Esophagus muscularis mucosa (tissue), 4 donors: ENCODE measurements at regions not wholly inside any gene's neighbourhood (a gene's known extent, or its start where the extent isn't known, plus 50 kb on each side); places are given as distances from the start of the nearest gene placed in this dataset.
A peak's percentile ranks its signal among the peaks of the same experiment; 100 is the strongest.
"Not testable (repeated sequence)": the region's sequence is repeated elsewhere in the genome, so short reads cannot be mapped to it uniquely, and the experiment has no call there.

Experiments
- DNase-seq: peaks from one replicate; pipeline ENCODE4 v3.0.0-alpha.2; 2017; ENCODE audit errors: extremely low spot score
- H3K27ac ChIP-seq, 4 donors: fragments of 200-600 bp; sonication (generic); replicated peaks in 1 of 4; 1 replicate in 3 of 4; 2 replicates in 1 of 4; pipeline ENCODE4 v1.5.1; 2016 to 2019; ENCODE audit warnings: mild to moderate bottlenecking in 1 of 4
- H3K27me3 ChIP-seq, 4 donors: fragments of 200-600 bp; sonication (generic); one replicate each; pipeline versions ENCODE4 v1.5.1 to v1.6.0; 2016 to 2019
- H3K36me3 ChIP-seq, 4 donors: fragments of 200-600 bp; sonication (generic); one replicate each; pipeline ENCODE4 v1.5.1; 2016 to 2019
- H3K4me1 ChIP-seq, 4 donors: fragments of 200-600 bp; sonication (generic); one replicate each; pipeline ENCODE4 v1.5.1; 2016 to 2019
- H3K4me3 ChIP-seq, 4 donors: fragments of 200-600 bp; sonication (generic); 1 replicate in 2 of 4; 2 replicates in 2 of 4; pipeline ENCODE4 v1.5.1; 2016 to 2019; ENCODE audit warnings: mild to moderate bottlenecking in 4 of 4, moderate library complexity in 1 of 4
- H3K9me3 ChIP-seq, 4 donors: fragments of 200-600 bp; sonication (generic); 1 replicate in 3 of 4; 2 replicates in 1 of 4; pipeline ENCODE4 v1.5.1; 2016 to 2019
- CTCF ChIP-seq, 3 experiments: fragments of 200-600 bp in 2 of 3; fragments of 450-650 bp in 1 of 3; sonication (generic) in 2 of 3; IDR thresholded peaks; one replicate each; pipeline ENCODE4 v1.5.1; 2017 to 2019; ENCODE audit warnings: antibody characterized with exemption in 3 of 3, mild to moderate bottlenecking in 2 of 3, moderate library complexity in 1 of 3
- EP300 ChIP-seq: sonication (generic); formaldehyde crosslinking; IDR thresholded peaks from one replicate; pipeline ENCODE4 v1.6.1; 2017; ENCODE audit warnings: antibody characterized with exemption
- POLR2A ChIP-seq: fragments of 450-650 bp; IDR thresholded peaks from one replicate; pipeline ENCODE4 v1.6.1; 2017; ENCODE audit warnings: antibody characterized with exemption, moderate library complexity, mild to moderate bottlenecking, low read depth
- POLR2AphosphoS5 ChIP-seq, 2 donors: sonication (generic); formaldehyde crosslinking; IDR thresholded peaks; one replicate each; pipeline ENCODE4 v1.6.1; 2017; ENCODE audit warnings: antibody characterized with exemption in 2 of 2
- WGBS: methylation state at CpG from one replicate; pipeline ENCODE4 v1.1.5; 2018; 5-methylcytosine and 5-hydroxymethylcytosine counted together
- intact Hi-C: fragments of 100-400 bp; cut with DNase I; formaldehyde crosslinking; loops from one replicate; pipeline ENCODE4 v1.15.1; 2023

DNA sequence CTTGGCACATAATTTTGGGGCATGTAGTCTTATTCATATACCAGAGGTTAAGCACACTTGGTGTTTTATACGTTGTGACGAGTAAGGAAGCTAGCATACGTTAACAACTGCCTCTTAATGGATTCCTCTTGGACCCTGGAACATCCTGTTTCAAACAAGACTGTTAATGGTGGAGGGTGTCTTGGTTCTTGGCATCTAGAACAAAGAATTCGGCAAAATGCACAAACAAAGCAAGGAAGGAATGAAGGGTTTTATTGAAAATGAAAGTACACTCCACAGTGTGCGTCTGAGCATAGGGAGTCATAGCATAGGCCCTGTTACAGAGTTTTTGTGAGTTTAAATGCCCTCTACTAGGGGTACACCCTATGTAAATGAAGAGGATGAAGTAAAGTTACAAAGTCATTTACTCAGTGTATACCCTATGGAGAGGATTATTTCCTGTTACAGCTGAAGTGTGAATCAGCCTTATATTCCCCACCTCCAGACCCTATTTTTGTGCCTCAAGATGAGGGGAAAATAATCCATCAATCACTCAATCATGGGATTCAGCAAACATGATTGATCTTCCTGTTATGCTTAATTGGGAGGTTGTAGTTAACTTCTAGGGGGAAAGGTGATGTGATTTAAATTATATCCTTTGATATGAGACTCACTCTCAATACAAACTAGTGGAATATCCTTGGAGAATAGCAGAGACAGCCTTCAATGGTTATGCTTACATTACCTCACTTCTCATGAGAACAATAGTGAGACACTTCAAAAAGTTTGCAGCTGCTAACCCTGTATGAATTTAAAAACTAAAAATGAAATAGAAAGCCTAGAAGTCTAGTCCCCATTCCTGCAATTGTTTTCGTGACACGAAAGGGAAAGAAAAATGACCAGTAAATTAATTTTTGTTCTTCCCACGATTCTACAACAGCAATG is 84.9 kb upstream of the MYO10 start:
- intact Hi-C loops: no loop called here
- H3K36me3 ChIP-seq: no peaks in the 10 kb centered on the region
- whole genome bisulfite sequencing: 71% methylated on average over 8 of the region's 8 CpGs
- peak overlapping the region in 2 of 4 donors; percentile 2 to 27 for H3K4me3 ChIP-seq
- peak overlapping the region in 1 of 4 donors; percentile 21 for H3K27ac ChIP-seq
- H3K4me1 ChIP-seq: peaks cover 0 to 21% (median 0%) of the 10 kb centered on the region in 4 donors
- TF ChIP-seq POLR2A: no peak
- TF ChIP-seq POLR2AphosphoS5 (IDR thresholded peaks at IDR 0.05): no peak
- no peak for TF ChIP-seq EP300
- TF ChIP-seq CTCF (IDR thresholded peaks at IDR 0.05): no peak
- H3K27me3 ChIP-seq: no peaks in the 10 kb centered on the region
- no peaks in the 10 kb centered on the region for H3K9me3 ChIP-seq
- DNase-seq: no peak

GRCh38 chr5:17021602-17021932 is 85.5 kb upstream of the MYO10 start:
- no peak for DNase-seq
- TF ChIP-seq POLR2AphosphoS5 (IDR thresholded peaks at IDR 0.05) (no peak), EP300 (no peak), POLR2A (no peak), CTCF (IDR thresholded peaks at IDR 0.05) (no peak)
- Histone ChIP-seq H3K27me3 (no peaks in the 10 kb centered on the region), H3K27ac (peak overlapping the region in 1 of 4 donors; percentile 21), H3K4me1 (peaks cover 0 to 21% (median 0%) of the 10 kb centered on the region in 4 donors), H3K36me3 (no peaks in the 10 kb centered on the region), H3K9me3 (no peaks in the 10 kb centered on the region), H3K4me3 (no peak overlapping the region)
- intact Hi-C loops: no loop called here

GRCh38 chr5:17022296-17022695 is 86.2 kb upstream of the MYO10 start:
- DNase-seq: no peak
- H3K36me3 ChIP-seq: no peaks in the 10 kb centered on the region
- H3K27ac ChIP-seq: no peak overlapping the region
- no peak for TF ChIP-seq CTCF (IDR thresholded peaks at IDR 0.05)
- no peak for TF ChIP-seq POLR2A
- TF ChIP-seq EP300: no peak
- no peak for TF ChIP-seq POLR2AphosphoS5 (IDR thresholded peaks at IDR 0.05)
- H3K4me3 ChIP-seq: no peak overlapping the region
- intact Hi-C loops: no loop called here
- H3K4me1 ChIP-seq: peaks cover 0 to 21% (median 0%) of the 10 kb centered on the region in 4 donors
- H3K27me3 ChIP-seq: no peaks in the 10 kb centered on the region
- H3K9me3 ChIP-seq: no peaks in the 10 kb centered on the region
- WGBS: 97% methylated on average over 2 of the region's 2 CpGs

DNA sequence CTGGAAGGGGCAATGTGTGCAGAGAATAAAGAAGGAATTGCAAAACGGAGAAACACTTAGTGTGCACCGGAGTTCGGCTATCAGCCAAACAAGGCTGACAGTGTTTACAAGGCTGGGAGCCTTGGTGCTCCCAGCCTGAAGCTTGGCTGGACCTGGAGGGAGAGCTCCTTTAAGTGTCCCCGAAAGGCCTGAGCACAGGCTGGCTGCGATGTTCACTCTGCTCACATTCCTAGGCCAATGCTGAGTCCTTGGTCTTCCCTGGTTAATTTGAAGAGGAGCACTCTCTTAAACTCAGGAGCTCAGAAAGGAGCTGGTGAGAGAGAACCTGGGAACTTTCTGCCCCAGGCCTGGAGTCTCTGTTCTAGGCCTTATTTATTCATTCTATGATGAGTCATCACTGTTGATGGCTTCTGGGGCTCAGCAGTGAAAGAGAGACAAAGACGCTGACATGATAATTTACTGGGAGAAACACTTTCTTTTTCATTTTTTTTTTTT is 88.6 kb upstream of the MYO10 start:
- Histone ChIP-seq H3K27me3 (no peaks in the 10 kb centered on the region), H3K4me3 (no peak overlapping the region), H3K27ac (peak overlapping the region in 1 of 4 donors; percentile 65), H3K4me1 (peaks cover 0 to 21% (median 0%) of the 10 kb centered on the region in 4 donors), H3K36me3 (no peaks in the 10 kb centered on the region), H3K9me3 (no peaks in the 10 kb centered on the region)
- no peak for DNase-seq
- no peak for TF ChIP-seq POLR2A
- TF ChIP-seq CTCF (IDR thresholded peaks at IDR 0.05): no peak
- TF ChIP-seq EP300: no peak
- TF ChIP-seq POLR2AphosphoS5 (IDR thresholded peaks at IDR 0.05): no peak
- intact Hi-C loops: no loop called here
- WGBS: 58% methylated on average over 6 of the region's 6 CpGs

GRCh38 chr5:17031659-17032277 is 95.7 kb upstream of the MYO10 start:
- WGBS: 96% methylated on average over 24 of the region's 24 CpGs
- DNase-seq, intact Hi-C loops: not testable (repeated sequence)

GRCh38 chr5:17032314-17032985 is 96.4 kb upstream of the MYO10 start:
- H3K27me3 ChIP-seq, DNase-seq, H3K27ac ChIP-seq, H3K4me1 ChIP-seq, H3K4me3 ChIP-seq, H3K9me3 ChIP-seq, H3K36me3 ChIP-seq, intact Hi-C loops: not testable (repeated sequence)
- WGBS: 94% methylated on average over 11 of the region's 43 CpGs

More at GRCh38 chr5:17031659-17032277, 95.7 kb upstream of the MYO10 start:
- not testable (repeated sequence) for H3K4me3 ChIP-seq, H3K27ac ChIP-seq, H3K4me1 ChIP-seq, H3K9me3 ChIP-seq, H3K36me3 ChIP-seq, H3K27me3 ChIP-seq

DNA sequence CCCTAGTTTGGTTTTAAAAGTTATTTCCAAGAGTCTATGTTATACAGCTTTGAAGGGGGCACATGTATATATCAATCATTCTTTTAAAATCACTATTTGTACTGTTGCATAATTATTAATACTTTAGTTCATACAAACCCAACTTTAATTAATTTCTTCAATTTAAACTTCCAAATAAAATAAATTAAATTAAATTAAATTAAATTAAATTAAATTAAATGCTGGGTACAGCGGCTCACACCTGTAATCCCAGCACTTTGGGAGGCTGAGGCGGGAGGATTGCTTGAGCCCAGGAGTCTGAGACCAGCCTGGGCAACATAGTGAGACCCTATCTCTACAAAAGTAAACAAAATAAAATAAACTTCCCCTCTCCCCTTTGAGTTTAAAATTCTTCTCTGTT is 98.9 kb upstream of the MYO10 start:
- H3K27me3 ChIP-seq, H3K9me3 ChIP-seq, DNase-seq, intact Hi-C loops, H3K36me3 ChIP-seq, H3K4me3 ChIP-seq, H3K27ac ChIP-seq, H3K4me1 ChIP-seq: not testable (repeated sequence)
- WGBS: 99% methylated on average over 2 of the region's 2 CpGs
